Left lobe of liver (tissue), 2 donors: ENCODE measurements at regions not wholly inside any gene's neighbourhood (a gene's known extent, or its start where the extent isn't known, plus 50 kb on each side); places are given as distances from the start of the nearest gene placed in this dataset.
"Not testable (repeated sequence)": the region's sequence is repeated elsewhere in the genome, so short reads cannot be mapped to it uniquely, and the experiment has no call there.

Experiments
- ATAC-seq: fragments of 200-7000 bp; cut with Tn5 transposase; one replicate; pipeline ENCODE4 v1.9.1; 2020; ENCODE audit warnings: mild to moderate bottlenecking, moderate library complexity
- DNase-seq: peaks from one replicate; pipeline ENCODE4 v3.0.0-alpha.2; 2020; ENCODE audit warnings: low spot score
- donor health status: DM: no; HTN: no; CAD: no; lungs with moderate emphysema.
- donor health status: DM: no; HTN: yes; CAD: no.

- no peak for DNase-seq
- ATAC-seq, result no peak
Observed at GRCh38 chr13:40026741-40027140, 371.3 kb downstream of the COG6 start.

DNA sequence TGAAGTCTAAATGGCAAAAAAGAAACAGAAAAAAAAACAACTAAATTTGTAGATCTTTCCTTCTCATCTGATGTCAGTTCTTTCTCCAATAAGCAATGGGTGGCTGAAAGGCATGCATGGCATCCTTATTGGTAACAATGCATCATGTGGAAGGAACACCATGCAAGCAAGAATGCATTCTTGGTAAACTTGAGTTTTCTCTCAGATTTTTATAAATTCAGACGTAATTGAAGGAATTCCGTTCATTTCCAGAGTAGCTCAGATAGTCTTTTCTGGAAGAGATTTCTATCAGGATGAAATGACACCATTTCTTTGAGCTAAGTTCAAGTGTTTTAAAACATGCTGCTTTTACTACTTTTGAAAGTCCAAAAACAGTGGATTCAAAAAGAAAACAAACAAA is 373.0 kb downstream of the COG6 start:
- ATAC-seq (no peak), DNase-seq (no peak)

- DNase-seq (no peak), ATAC-seq (no peak)
Observed at GRCh38 chr13:40031031-40031430, 375.6 kb downstream of the COG6 start.

GRCh38 chr13:40039061-40039460 is 383.6 kb downstream of the COG6 start:
- ATAC-seq (no peak), DNase-seq (no peak)

- no peak for DNase-seq
- ATAC-seq, result no peak
Observed at GRCh38 chr13:40042991-40043390, 387.5 kb downstream of the COG6 start.

GRCh38 chr13:40043764-40044163 is 388.3 kb downstream of the COG6 start:
- ATAC-seq (no peak), DNase-seq (no peak)

- no peak for ATAC-seq
- DNase-seq, result no peak
Observed at GRCh38 chr13:40047322-40047771, 391.9 kb downstream of the COG6 start.

- DNase-seq (no peak), ATAC-seq (no peak)
Observed at GRCh38 chr13:40048551-40048950, 393.1 kb downstream of the COG6 start.

DNA sequence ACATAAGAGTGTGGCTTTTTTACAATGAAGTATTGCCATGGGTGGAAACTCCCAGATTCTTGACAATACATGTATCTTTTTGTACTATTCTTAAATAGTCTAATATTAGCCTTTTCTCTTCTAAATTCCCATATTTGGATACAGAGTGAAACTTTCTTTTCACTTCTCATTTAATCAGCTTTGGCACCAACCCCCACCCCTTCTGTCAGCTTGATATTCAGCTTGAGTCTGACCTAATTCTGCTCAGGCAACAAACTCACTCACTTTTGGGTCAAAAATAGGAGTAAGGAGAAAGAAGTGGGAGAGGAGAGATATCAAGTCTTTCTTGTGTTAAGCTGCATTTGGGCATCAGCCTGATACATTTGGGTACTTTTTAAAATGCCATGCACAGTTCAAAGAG is 397.5 kb downstream of the COG6 start:
- no peak for ATAC-seq
- no peak for DNase-seq

DNA sequence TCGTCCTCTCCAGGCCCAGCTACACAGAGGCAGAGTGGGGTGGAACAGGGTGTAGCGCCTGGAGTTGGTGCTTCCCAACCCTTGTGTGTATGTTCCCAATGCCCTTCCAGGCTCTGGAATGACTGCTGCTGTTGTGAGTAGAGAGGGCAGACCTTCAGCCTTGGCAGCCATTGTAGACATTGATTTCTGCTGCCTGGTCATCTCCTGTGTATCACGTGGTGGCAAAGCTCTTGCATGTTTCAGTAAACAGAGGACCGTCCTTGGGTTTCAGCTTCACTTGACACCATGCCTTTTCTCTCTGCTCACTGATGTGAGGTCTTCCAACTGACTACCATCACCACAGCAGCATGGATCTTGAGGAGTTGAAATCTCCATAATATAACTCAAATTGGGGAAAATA is 397.9 kb downstream of the COG6 start:
- peak; percentile 48 for ATAC-seq
- DNase-seq, result no peak

DNA sequence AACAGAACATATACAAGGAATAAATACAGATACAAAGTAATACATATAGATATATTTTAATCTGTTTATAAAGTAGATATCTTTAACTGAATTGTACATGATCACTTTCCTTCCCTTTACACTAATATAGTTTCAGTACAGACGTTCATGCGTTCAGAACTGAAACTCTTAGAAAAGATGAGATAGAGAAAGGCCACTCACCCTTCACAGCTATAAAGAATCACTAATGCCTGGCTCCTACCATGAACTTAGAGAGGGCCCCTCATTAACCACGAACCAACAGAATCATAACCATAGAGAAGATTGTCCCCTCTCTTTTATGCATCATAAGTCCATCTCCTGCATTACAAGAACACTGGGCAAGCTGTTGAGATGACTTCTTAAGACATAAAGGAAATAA is 399.0 kb downstream of the COG6 start:
- DNase-seq, ATAC-seq: not testable (repeated sequence)

DNA sequence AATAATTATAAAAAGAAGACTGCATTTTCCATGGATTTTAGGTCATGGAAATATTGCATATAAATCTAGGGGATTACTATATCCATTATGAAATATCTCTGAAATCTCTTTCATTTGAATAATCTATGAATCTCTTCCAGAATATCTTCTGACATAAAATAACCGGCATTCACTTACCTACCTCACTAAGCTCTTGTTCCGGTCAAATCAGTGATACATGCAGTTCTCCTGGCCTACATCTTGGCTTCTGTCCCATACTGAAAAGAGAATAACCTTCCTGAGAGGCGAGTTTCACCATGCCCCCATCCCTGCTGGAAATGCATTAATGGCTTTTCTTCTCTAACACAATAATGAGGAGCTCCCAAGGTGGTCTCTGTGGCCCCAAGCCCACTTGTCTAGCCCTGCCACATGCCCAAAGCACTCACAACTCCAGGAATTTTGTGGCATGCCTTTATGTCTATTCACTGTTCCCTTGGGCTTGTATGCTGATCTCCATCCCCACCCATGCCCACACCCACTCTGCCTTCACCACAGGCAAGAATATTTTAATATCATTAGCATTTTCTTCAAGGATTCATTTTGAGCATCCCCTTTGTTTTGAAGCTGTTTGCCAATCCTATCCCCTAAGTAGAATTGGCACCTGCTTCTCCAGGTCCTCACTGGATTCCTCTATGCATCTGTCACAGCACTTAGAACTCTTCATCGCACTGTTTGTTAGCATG is 401.6 kb downstream of the COG6 start:
- no peak for ATAC-seq
- no peak for DNase-seq

DNA sequence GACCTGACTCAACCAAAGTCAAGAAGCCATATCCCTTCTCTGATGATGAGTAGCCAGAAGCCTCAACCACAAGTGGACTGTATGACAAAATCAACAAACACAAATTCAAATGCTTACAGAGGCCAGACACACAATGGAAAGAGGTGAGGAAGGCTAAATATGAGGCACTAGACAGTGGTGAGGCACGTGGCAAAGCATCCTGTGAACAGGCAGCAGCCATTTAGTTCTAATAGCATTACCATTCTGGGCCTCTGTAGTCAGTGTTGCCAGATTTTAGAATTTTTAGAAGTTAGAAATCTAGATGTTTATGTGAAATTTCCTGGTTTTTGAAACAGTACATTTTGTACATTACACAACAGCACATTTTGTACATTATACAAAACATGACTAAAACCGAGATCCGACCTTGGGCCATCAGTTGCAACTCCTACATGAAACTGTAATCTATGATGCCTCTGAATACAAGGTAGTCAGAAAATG is 403.3 kb downstream of the COG6 start:
- DNase-seq (no peak), ATAC-seq (no peak)

- DNase-seq, result no peak
- no peak for ATAC-seq
Observed at GRCh38 chr13:40059540-40060232, 404.2 kb downstream of the COG6 start.

DNA sequence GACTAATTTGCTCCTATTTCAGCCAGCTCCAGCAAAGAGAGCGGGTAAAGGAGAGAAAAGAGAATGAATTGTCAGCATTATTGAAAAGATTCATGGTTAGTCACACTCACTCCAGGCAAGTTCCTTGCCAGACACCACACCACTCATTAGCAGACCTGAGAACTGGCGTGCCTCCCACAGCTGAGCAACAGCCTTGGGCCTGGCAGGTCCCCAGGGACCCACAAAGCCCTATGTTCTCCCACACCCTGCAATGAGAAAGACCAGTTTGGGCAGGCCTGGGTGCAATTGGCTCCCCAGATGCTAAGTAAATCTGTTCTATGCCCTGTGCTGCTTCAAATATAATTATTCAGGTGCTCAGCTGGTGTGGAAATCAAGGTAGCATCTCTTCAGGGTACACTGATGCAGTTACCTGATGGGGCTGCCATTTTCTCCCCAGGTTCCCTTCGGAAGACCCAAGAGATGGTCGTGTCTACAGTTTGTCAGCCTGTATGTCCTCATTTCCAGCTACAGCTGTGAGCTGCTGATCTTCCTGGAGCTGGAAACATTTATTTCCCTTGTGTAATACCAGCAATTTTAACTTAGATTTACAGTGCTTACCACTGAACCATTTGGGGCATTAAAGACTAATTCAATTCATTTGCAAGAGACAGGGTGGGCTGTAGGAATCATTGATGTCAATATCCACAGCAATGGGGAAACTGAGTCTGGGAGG is 405.0 kb downstream of the COG6 start:
- DNase-seq, result no peak
- no peak for ATAC-seq

GRCh38 chr13:40061466-40062450 is 406.3 kb downstream of the COG6 start:
- no peak for DNase-seq
- ATAC-seq, result no peak

DNA sequence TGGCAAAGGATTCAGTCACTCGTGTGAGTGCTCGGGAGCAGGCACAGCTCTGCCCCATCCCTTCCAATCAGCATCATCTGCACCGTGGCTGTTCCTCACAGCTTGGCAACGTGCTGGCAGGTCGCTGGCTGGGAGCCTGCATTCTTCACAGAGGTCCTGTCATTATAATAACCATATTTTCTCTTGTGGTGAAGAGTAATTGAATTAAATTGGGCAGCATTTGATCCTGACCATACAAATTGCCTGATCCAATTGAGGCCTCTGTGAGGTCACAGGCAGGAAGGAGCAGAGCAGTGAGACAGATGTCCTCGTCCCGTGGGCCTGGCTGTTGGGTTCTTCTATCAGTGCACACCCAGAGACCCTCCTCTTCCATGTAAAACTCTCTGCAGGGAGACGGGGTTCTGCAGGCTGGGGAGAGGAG is 407.8 kb downstream of the COG6 start:
- ATAC-seq (peak; percentile 21), DNase-seq (no peak)

DNA sequence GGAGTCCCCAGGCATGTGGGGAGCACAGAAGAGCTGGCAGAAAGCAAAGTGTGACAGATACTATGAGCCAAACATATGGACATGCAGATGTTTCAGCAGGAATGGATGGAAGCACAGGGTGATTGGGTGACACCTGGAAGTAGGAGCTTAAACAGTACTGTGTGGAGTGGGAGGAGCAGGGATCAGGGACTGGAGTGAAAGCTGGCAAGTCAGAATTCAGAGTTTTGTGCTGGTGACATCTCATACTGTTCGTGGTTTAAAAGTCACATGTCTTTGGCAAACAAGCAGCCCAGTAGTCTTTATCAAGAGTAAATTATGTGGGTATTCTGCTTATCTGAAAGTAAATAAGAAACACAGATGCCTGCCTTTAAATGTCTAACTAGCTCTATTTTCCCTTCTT is 408.2 kb downstream of the COG6 start:
- peak; percentile 91 for ATAC-seq

DNA sequence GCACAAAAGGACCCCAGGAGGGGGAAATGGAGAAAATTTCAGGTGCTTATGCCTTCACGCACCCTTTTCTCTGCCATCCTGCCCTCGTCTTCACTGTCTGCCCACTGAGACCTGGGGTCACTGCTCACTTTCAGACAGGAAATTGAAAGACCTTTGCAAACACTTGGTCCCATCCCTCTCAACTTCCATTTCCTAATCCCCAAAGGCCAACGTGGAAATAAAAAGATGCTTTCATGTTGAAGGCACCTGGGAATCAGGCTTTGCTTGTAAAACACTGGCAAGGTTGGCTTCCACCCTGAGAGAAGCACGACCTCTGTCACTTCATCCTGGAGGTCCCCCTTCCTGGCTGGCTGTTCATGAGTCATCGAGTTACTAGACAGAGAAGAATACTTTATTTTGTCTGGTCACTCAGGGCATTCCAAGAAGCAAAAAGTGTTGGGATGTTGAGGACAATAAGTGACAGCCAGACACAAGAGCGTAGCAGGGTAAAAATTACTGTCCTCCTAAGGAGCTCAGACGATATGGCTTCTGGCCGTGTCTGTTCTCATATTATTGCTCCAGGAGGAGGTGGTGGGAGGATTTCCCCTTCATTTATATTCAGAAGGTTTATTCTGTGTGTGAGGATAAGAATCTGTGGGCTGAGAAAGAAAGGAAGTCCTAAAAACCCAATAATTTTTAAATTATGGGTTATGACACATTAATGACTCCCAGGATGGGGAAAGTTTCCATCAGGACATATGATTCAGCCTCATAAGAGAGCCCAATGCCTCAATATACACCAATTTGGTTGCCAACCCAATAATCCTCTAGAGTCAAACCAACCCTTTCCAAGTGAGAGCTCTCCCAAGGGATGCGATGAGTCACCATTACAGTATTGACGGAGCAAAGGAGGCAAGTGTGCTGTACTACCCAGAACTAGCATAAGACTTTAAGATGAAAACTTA is 409.0 kb downstream of the COG6 start:
- DNase-seq (no peak), ATAC-seq (no peak)

More for the DNA sequence above, 408.2 kb downstream of the COG6 start:
- DNase-seq, result no peak
